HepG2 (cell line): ENCODE measurements at regions not wholly inside any gene's neighbourhood (a gene's known extent, or its start where the extent isn't known, plus 50 kb on each side); places are given as distances from the start of the nearest gene placed in this dataset.
"Not testable (repeated sequence)": the region's sequence is repeated elsewhere in the genome, so short reads cannot be mapped to it uniquely, and the experiment has no call there.

ENCODE experiments used
- ATAC-seq: fragments of 200-7000 bp; cut with Tn5 transposase; 3 replicates; pipeline ENCODE4 v1.9.1; 2020; ENCODE audit warnings: mild to moderate bottlenecking, moderate library complexity
- BruUV-seq: library from RNA; stranded (reverse); fragments of 400-500 nt; replicated peaks from 2 replicates; lab custom pipeline; 2021; lab: Mats Ljungman, UMichigan
- CTCF ChIA-PET: fragments of 300-600 bp; formaldehyde crosslinking; extraction: SDS; loops from one replicate; lab custom pipeline; 2021; ENCODE audit warnings: low total read pairs, inconsistent platforms, low intra/inter-chr PET ratio; lab: Yijun Ruan, JAX
- POLR2A ChIA-PET: fragments of 350-600 bp; sonication (Branson Sonifier 250); formaldehyde crosslinking; loops from one replicate; lab custom pipeline; 2020; ENCODE audit warnings: antibody characterized with exemption, inconsistent platforms; lab: Yijun Ruan, JAX
- DNase-seq: peaks from one replicate; pipeline ENCODE4 v3.0.0-alpha.2; 2015; ENCODE audit warnings: low spot score
- FAIRE-seq: peaks from 3 replicates; lab custom pipeline; 2011; peaks lifted over from hg19 to GRCh38; lab: Jason Lieb, UNC
- H2AFZ ChIP-seq: one replicate; pipeline ENCODE4 v1.6.1; 2011; ENCODE audit warnings: low read length, inconsistent platforms
- H3K27ac ChIP-seq: fragments of 300-600 bp; 3 replicates; pipeline ENCODE4 v1.8.0; 2011; ENCODE audit warnings: mixed run types, mild to moderate bottlenecking, mixed read lengths, low read length, inconsistent platforms; ENCODE audit not compliant: insufficient read depth; ENCODE audit errors: extremely low read length
- H3K27me3 ChIP-seq, 2 experiments: fragments of 200-600 bp in 1 of 2; 2 replicates in 1 of 2; 3 replicates in 1 of 2; pipeline versions ENCODE4 v1.6.0 to v1.8.0; 2011; ENCODE audit warnings: low read length in 2 of 2, mild to moderate bottlenecking in 2 of 2, moderate library complexity in 2 of 2, inconsistent platforms in 1 of 2; ENCODE audit not compliant: insufficient read depth in 2 of 2, control insufficient read depth in 1 of 2
- H3K36me3 ChIP-seq, 2 experiments: fragments of 200-600 bp in 1 of 2; replicated peaks in 1 of 2; 2 replicates in 1 of 2; 3 replicates in 1 of 2; pipeline versions ENCODE4 v1.5.1 to v1.8.0; 2011; ENCODE audit warnings: low read length in 2 of 2, inconsistent platforms in 1 of 2; ENCODE audit not compliant: insufficient read depth in 2 of 2, control insufficient read depth in 1 of 2
- H3K4me1 ChIP-seq: 2 replicates; pipeline ENCODE4 v1.5.1; 2012; ENCODE audit warnings: low read length, inconsistent platforms; ENCODE audit not compliant: insufficient read depth
- H3K4me2 ChIP-seq: 2 replicates; pipeline ENCODE4 v1.6.0; 2011; ENCODE audit warnings: low read depth, low read length, inconsistent platforms
- H3K4me3 ChIP-seq, 3 experiments: fragments of 200-600 bp in 1 of 3; sonication (generic), shearing (Covaris generic) in 1 of 3; replicated peaks in 1 of 3; 2 replicates each; pipeline ENCODE4 v1.5.1; 2011 to 2016; ENCODE audit warnings: low read length in 3 of 3, inconsistent platforms in 2 of 3, low read depth in 2 of 3, mild to moderate bottlenecking in 2 of 3, control low read depth in 1 of 3, mixed read lengths in 1 of 3; ENCODE audit not compliant: insufficient read depth in 1 of 3
- H3K79me2 ChIP-seq: one replicate; pipeline ENCODE4 v1.6.1; 2011; ENCODE audit warnings: low read length, inconsistent platforms; ENCODE audit not compliant: insufficient read depth
- H3K9ac ChIP-seq: 2 replicates; pipeline ENCODE4 v1.6.0; 2011; ENCODE audit warnings: mild to moderate bottlenecking, low read depth, low read length, inconsistent platforms; ENCODE audit not compliant: insufficient read depth
- H3K9me3 ChIP-seq: 2 replicates; pipeline ENCODE4 v1.5.1; 2012; ENCODE audit warnings: mild to moderate bottlenecking, low read length
- H4K20me1 ChIP-seq: 2 replicates; pipeline ENCODE4 v1.6.0; 2011; ENCODE audit warnings: inconsistent platforms, mild to moderate bottlenecking, low read length, moderate library complexity; ENCODE audit not compliant: insufficient read depth
- WGBS: methylation state at CpG from one replicate; pipeline ENCODE4 v1.1.6; 2017; ENCODE audit warnings: low lambda C conversion rate; 5-methylcytosine and 5-hydroxymethylcytosine counted together
- in situ Hi-C: cut with HindIII; loops from 2 replicates; pipeline ENCODE4 v1.10.0; 2017; ENCODE audit warnings: low pct_unique_long_range_greater_than_20kb; ENCODE audit not compliant: extremely low pct_ligation_motif_present
- intact Hi-C: fragments of 100-400 bp; cut with micrococcal nuclease; formaldehyde crosslinking; loops from one replicate; pipeline ENCODE4 v1.10.0; 2022; ENCODE audit not compliant: unreplicated experiment

DNA sequence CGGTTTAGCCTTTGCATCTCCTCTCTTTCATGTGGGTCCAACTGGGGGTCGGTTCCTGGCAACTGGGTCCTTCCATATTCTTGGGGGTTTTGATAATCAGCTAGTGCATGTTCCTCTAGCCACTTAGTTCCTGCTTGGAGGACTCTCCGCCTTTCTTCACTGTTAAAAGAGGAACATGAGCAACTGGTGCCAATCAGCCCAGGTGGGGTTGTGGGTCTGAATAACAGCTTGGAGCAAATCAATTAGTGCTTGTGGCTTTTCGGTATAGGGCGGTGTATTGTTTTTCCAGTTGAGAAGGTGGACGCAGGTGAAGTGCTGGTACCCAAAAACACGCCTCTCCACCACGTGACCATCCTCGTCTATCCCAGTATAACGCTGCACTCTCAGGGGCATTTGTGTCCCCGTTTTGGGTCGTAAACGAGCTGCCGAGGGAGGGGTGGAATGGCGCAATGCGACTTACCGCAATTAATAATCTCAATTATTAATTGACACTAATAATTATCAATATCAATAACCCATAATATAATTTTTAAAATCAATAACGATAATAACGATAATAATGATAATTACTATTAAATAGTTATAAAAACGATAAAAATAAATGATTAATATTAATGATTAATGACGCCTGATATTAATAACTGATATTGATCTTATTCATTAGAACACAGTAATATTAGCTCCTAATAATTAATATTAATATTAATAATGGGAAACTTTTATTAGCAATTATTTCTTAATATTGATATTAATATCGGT, 51.9 kb upstream of the ALG1L2 start:
- CTCF ChIA-PET, ATAC-seq, H3K9ac ChIP-seq, H3K36me3 ChIP-seq, H3K27ac ChIP-seq, H3K9me3 ChIP-seq, H3K4me3 ChIP-seq, BruUV-seq, H3K4me2 ChIP-seq, H4K20me1 ChIP-seq, intact Hi-C loops, DNase-seq, in situ Hi-C loops, H2AFZ ChIP-seq, H3K79me2 ChIP-seq, H3K27me3 ChIP-seq, FAIRE-seq, H3K4me1 ChIP-seq: not testable (repeated sequence)
- 73% methylated on average over 22 of the region's 22 CpGs for WGBS
- POLR2A ChIA-PET: interaction anchor here (1.2 kb wide), 1 partner anchor 82 kb away, joined by 5 read pairs; no protein-coding TSS in a partner anchor
